Esophagus muscularis mucosa (tissue), 4 donors: ENCODE measurements at regions not wholly inside any gene's neighbourhood (a gene's known extent, or its start where the extent isn't known, plus 50 kb on each side); places are given as distances from the start of the nearest gene placed in this dataset.

Source experiments
- CTCF ChIP-seq, 3 experiments: fragments of 200-600 bp in 2 of 3; fragments of 450-650 bp in 1 of 3; sonication (generic) in 2 of 3; IDR thresholded peaks; one replicate each; pipeline ENCODE4 v1.5.1; 2017 to 2019; ENCODE audit warnings: antibody characterized with exemption in 3 of 3, mild to moderate bottlenecking in 2 of 3, moderate library complexity in 1 of 3
- EP300 ChIP-seq: sonication (generic); formaldehyde crosslinking; IDR thresholded peaks from one replicate; pipeline ENCODE4 v1.6.1; 2017; ENCODE audit warnings: antibody characterized with exemption
- POLR2A ChIP-seq: fragments of 450-650 bp; IDR thresholded peaks from one replicate; pipeline ENCODE4 v1.6.1; 2017; ENCODE audit warnings: antibody characterized with exemption, moderate library complexity, mild to moderate bottlenecking, low read depth
- POLR2AphosphoS5 ChIP-seq, 2 donors: sonication (generic); formaldehyde crosslinking; IDR thresholded peaks; one replicate each; pipeline ENCODE4 v1.6.1; 2017; ENCODE audit warnings: antibody characterized with exemption in 2 of 2

DNA sequence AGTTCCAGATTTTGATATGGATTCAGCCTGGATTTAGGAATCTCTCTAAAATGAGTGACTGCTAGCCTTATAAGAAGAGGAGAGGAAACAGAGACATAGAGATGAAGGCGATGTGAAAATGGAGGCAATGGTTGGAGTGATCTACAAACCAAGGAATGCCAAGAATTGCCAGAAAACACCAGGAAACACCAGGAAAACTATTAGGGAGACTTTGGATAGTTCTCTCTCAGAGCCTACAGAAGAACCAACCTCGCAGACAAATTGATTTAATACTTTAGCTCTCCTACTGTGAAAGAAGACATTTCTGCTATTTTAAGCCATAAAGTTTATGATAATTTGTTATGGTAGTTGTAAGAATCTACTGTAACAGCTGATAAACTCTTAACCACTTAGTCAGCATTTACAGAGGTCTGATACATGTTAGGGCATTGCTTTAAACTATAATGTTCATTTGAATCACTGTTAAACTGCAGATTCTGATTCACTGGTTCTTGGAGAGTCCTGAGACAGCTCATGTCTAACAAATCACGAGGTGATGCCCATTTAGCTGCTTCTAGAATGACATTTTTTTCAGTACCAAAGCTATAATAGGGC lies 1702.6 kb upstream of the LRRTM1 start:
- TF ChIP-seq POLR2A (no peak), CTCF (IDR thresholded peaks at IDR 0.05) (no peak), POLR2AphosphoS5 (IDR thresholded peaks at IDR 0.05) (no peak), EP300 (no peak)
